ENCODE measurements at regions not wholly inside any gene's neighbourhood (a gene's known extent, or its start where the extent isn't known, plus 50 kb on each side); places are given as distances from the start of the nearest gene placed in this dataset.

DNA sequence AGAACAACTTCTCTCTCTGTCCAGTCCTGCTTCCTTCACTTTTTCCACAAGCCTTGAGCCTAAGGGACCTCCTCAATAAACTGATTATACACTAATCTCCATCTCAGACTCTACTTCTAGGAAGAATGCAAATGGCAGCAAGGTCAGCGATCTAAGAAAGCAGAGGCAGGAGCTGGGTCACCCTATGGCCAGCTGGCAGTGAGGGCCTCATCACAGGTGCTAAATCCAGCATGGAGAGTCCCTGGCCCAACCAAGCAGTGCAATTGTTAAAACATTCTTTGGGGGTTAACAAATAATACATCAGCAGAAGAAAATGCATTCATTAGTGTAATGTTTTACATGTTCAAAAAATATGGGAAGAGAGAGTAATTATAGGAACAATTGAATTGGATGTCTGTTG, 416.0 kb downstream of the SIPA1L2 start:
- TF ChIP-seq, protein P1, sequence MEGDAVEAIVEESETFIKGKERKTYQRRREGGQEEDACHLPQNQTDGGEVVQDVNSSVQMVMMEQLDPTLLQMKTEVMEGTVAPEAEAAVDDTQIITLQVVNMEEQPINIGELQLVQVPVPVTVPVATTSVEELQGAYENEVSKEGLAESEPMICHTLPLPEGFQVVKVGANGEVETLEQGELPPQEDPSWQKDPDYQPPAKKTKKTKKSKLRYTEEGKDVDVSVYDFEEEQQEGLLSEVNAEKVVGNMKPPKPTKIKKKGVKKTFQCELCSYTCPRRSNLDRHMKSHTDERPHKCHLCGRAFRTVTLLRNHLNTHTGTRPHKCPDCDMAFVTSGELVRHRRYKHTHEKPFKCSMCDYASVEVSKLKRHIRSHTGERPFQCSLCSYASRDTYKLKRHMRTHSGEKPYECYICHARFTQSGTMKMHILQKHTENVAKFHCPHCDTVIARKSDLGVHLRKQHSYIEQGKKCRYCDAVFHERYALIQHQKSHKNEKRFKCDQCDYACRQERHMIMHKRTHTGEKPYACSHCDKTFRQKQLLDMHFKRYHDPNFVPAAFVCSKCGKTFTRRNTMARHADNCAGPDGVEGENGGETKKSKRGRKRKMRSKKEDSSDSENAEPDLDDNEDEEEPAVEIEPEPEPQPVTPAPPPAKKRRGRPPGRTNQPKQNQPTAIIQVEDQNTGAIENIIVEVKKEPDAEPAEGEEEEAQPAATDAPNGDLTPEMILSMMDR (IDR thresholded peaks at IDR 0.05) = no peak
- TF ChIP-seq POLR2A (IDR thresholded peaks at IDR 0.05; ENCODE audit: low read depth) (no peak), EP300 (IDR thresholded peaks at IDR 0.05) (no peak)

Measured in esophagus muscularis mucosa (tissue), 4 donors.